ENCODE measurements at regions not wholly inside any gene's neighbourhood (a gene's known extent, or its start where the extent isn't known, plus 50 kb on each side); places are given as distances from the start of the nearest gene placed in this dataset.

DNA sequence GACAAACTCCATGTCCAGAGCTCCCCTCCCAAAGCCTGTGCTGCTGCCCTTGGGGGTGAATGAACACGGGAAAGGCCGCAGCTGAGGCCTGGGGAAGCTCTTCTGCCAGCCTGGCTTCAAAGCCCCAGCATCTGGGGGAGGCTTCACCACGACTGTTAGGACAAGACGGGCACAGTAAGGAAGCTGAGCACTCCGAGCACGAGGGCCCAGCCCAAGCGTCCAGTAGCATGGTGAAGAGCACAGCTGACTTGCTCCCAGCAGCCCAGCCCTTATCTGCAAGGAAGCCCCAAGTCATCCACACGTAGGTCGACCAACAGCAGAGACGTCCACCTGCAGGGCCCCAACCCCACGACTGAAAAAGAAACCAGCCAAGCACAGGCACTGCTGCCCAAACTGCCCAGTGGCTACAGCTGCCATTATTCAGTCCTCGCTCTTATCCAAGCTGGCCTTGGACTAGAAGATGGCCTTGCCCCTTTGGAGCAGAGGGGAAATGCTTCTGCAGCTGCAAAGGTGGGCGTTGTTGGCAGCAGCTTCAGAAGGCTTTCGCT lies 62.5 kb downstream of the SHANK2 start:
- Histone ChIP-seq H3K27ac (ENCODE audit: low read length) (no peak overlapping the region), H3K79me2 (ENCODE audit: low read length) (no peaks in the 10 kb centered on the region), H3K4me2 (ENCODE audit: low read length) (no peak overlapping the region), H3K4me1 (ENCODE audit: low read length) (no peaks in the 10 kb centered on the region), H3K27me3 (ENCODE audit: low read depth, low read length) (peaks cover 29% of the 10 kb centered on the region), H3K4me3 (ENCODE audit: low read length) (no peak overlapping the region), H3K36me3 (replicated peaks; ENCODE audit: low read depth, low read length) (no peaks in the 10 kb centered on the region), H3K9ac (ENCODE audit: low read length) (no peak overlapping the region), H4K20me1 (ENCODE audit: insufficient read depth, low read length) (no peaks in the 10 kb centered on the region), H3K9me3 (ENCODE audit: insufficient read depth, low read length) (no peaks in the 10 kb centered on the region), H2AFZ (ENCODE audit: low read depth, low read length) (no peak overlapping the region)
- no peak for TF ChIP-seq EZH2phosphoT487 (IDR thresholded peaks at IDR 0.05; ENCODE audit: low read depth)
- TF ChIP-seq CTCF (IDR thresholded peaks at IDR 0.05; ENCODE audit: low read depth, low read length), result no peak

DNA sequence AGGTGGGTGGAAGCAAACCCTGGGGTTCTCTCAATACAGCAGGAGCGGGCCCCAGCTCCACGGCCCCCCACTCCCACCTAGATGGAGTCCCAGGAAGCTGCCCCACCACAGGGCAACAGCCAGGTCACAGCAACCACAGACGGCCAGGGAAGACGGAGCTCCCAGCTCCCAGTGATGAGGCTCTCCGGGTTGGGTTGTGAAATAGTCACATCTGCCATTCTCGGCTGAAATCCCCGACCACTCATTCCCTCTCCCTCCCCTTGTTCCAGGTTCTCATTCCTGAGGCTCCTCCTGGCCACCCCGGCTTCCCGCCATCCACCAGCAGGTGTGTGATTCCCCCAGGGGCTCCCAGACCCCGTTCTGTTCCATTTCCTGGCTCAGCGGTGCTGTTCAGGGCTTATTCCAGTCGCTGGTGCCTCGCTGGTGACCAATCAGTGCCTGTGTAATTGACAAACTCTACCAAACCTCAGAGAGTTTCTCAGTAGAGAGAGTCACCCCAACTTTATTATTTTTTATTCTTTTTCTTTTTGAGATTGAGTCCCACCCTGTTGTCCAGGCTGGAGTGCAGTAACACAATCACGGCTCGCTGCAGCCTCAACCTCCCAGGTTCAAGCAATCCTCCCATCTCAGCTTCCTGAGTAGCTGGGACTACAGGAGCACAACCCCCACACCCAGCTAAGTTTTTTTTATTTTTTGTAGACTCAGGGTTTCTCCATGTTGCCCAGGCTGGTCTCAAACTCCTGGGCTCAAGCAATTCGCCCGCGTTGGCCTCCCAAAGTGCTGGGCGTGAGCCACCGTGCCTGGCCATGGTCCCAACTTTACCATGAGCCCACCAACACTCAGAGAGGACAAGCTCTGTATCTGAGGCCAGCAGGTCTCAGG lies 63.2 kb downstream of the SHANK2 start:
- no peaks in the 10 kb centered on the region for H3K36me3 ChIP-seq (replicated peaks; ENCODE audit: low read depth, low read length)
- H3K4me2 ChIP-seq (ENCODE audit: low read length), result no peak overlapping the region
- no peaks in the 10 kb centered on the region for H3K79me2 ChIP-seq (ENCODE audit: low read length)
- no peak overlapping the region for H2AFZ ChIP-seq (ENCODE audit: low read depth, low read length)
- peaks cover 23% of the 10 kb centered on the region for H3K27me3 ChIP-seq (ENCODE audit: low read depth, low read length)
- no peak overlapping the region for H3K9ac ChIP-seq (ENCODE audit: low read length)
- no peaks in the 10 kb centered on the region for H3K9me3 ChIP-seq (ENCODE audit: insufficient read depth, low read length)
- TF ChIP-seq CTCF (IDR thresholded peaks at IDR 0.05; ENCODE audit: low read depth, low read length), result no peak
- TF ChIP-seq EZH2phosphoT487 (IDR thresholded peaks at IDR 0.05; ENCODE audit: low read depth), result no peak
- H3K4me3 ChIP-seq (ENCODE audit: low read length), result no peak overlapping the region
- no peaks in the 10 kb centered on the region for H3K4me1 ChIP-seq (ENCODE audit: low read length)
- H4K20me1 ChIP-seq (ENCODE audit: insufficient read depth, low read length), result no peaks in the 10 kb centered on the region
- H3K27ac ChIP-seq (ENCODE audit: low read length), result no peak overlapping the region

DNA sequence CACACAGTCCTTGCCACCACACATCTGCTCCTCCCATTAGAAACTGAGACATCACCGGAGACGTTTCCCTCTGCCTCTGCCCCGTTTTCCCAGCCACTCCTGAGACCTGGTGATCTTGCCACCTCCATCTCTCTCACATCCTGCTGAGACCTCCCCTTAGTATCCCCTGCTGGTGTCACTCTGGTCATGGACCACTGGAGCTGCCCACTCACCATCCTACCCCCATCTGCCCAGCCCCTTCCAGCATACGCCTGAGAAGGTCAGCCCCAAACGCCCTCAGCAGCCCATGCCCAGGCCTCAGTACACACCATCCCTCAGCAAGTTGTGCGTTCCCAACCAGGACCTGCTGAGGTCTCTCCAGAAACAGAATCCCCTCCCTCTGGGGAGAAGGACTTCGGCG lies 64.3 kb downstream of the SHANK2 start:
- no peak for TF ChIP-seq EZH2phosphoT487 (IDR thresholded peaks at IDR 0.05; ENCODE audit: low read depth)
- TF ChIP-seq CTCF (IDR thresholded peaks at IDR 0.05; ENCODE audit: low read depth, low read length), result no peak
- H3K9ac ChIP-seq (ENCODE audit: low read length), result no peak overlapping the region
- H3K36me3 ChIP-seq (replicated peaks; ENCODE audit: low read depth, low read length), result no peaks in the 10 kb centered on the region
- H3K4me2 ChIP-seq (ENCODE audit: low read length), result no peak overlapping the region
- H3K79me2 ChIP-seq (ENCODE audit: low read length), result no peaks in the 10 kb centered on the region
- no peaks in the 10 kb centered on the region for H3K9me3 ChIP-seq (ENCODE audit: insufficient read depth, low read length)
- no peak overlapping the region for H3K27ac ChIP-seq (ENCODE audit: low read length)
- H4K20me1 ChIP-seq (ENCODE audit: insufficient read depth, low read length), result no peaks in the 10 kb centered on the region
- H3K4me3 ChIP-seq (ENCODE audit: low read length), result no peak overlapping the region
- peaks cover 14% of the 10 kb centered on the region for H3K27me3 ChIP-seq (ENCODE audit: low read depth, low read length)
- no peaks in the 10 kb centered on the region for H3K4me1 ChIP-seq (ENCODE audit: low read length)
- no peak overlapping the region for H2AFZ ChIP-seq (ENCODE audit: low read depth, low read length)

- Histone ChIP-seq H3K27me3 (ENCODE audit: low read depth, low read length) (peaks cover 3% of the 10 kb centered on the region; the same call in 1 of the 2 replicates), H3K79me2 (ENCODE audit: low read length) (no peaks in the 10 kb centered on the region), H3K27ac (ENCODE audit: low read length) (no peak overlapping the region), H4K20me1 (ENCODE audit: insufficient read depth, low read length) (no peaks in the 10 kb centered on the region), H3K4me2 (ENCODE audit: low read length) (no peak overlapping the region), H3K4me3 (ENCODE audit: low read length) (no peak overlapping the region), H3K36me3 (replicated peaks; ENCODE audit: low read depth, low read length) (no peaks in the 10 kb centered on the region), H3K9ac (ENCODE audit: low read length) (no peak overlapping the region), H3K9me3 (ENCODE audit: insufficient read depth, low read length) (no peaks in the 10 kb centered on the region), H3K4me1 (ENCODE audit: low read length) (no peaks in the 10 kb centered on the region), H2AFZ (ENCODE audit: low read depth, low read length) (no peak overlapping the region)
- TF ChIP-seq CTCF (IDR thresholded peaks at IDR 0.05; ENCODE audit: low read depth, low read length) (no peak), EZH2phosphoT487 (IDR thresholded peaks at IDR 0.05; ENCODE audit: low read depth) (no peak)
Observed at GRCh38 chr11:71186806-71187205, 65.6 kb downstream of the SHANK2 start.

Measured in OCI-LY3 (cell line).